ENCODE measurements at regions not wholly inside any gene's neighbourhood (a gene's known extent, or its start where the extent isn't known, plus 50 kb on each side); places are given as distances from the start of the nearest gene placed in this dataset.
"Not testable (repeated sequence)": the region's sequence is repeated elsewhere in the genome, so short reads cannot be mapped to it uniquely, and the experiment has no call there.

- no peak for DNase-seq (ENCODE audit: low read depth in 3 of 3)
Observed at GRCh38 chr7:140283472-140283871, 106.7 kb upstream of the KDM7A start.

DNA sequence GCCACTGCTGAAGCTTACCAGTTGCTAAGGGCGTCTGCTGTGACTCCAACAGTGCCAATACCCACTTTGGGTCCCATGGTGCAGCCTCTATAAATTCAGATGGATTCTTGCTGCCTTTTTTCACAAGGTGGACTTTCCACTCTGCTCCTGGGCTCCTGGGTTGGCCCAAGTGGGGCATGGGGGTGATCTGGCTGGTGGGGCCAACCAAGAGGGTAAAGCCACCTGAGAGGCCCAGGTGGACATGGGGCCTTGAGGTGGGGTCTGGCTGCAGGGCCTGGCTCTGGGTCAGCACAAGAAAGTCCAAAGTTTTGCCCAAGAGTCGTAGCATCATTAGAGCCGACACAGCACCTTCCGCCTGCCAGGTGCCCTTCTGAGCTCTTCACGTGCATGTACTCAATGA, 105.2 kb upstream of the KDM7A start:
- DNase-seq (ENCODE audit: low read depth in 3 of 3), result no peak

DNA sequence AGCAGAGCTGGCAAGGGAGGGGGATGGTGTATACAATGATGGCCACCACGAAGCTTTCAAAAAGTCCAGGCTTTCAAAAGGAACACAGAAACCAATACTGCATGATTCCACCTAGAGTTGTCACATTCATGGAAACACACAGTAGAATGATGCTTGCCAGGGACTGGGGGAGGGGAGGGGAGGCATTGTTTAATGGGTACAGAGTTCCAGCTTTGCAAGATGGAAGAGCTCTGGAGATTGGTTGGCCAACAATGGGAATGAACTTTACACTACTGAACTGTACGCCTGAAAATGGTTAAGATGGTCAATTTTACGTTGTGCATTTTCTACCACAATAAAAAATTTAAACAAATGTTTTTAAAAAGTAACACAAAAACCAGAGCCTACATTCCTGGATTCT, 104.5 kb upstream of the KDM7A start:
- DNase-seq (ENCODE audit: low read depth in 3 of 3), result no peak

GRCh38 chr7:140276001-140276400, 99.2 kb upstream of the KDM7A start:
- no peak for DNase-seq (ENCODE audit: low read depth in 3 of 3)

GRCh38 chr7:140275069-140275965, 98.5 kb upstream of the KDM7A start:
- no peak for DNase-seq (ENCODE audit: low read depth in 3 of 3)

GRCh38 chr7:140273417-140273816, 96.6 kb upstream of the KDM7A start:
- no peak for DNase-seq (ENCODE audit: low read depth in 3 of 3)

DNA sequence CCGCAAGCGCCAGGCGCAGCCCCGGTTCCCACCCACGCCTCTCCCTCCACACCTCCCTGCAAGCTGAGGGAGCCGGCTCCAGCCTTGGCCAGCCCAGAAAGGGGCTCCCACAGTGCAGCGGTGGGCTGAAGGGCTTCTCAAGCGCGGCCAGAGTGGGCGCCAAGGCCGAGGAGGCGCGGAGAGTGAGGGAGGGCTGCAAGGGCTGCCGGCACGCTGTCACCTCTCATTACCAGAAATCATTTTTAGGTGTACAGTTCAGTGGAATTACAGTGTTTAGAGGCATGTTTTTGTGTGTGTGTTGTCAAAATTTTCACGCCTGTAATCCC, 94.8 kb upstream of the KDM7A start:
- not testable (repeated sequence) for DNase-seq (ENCODE audit: low read depth in 3 of 3)

GRCh38 chr7:140269004-140269638, 92.3 kb upstream of the KDM7A start:
- no peak for DNase-seq (ENCODE audit: low read depth in 3 of 3)

DNA sequence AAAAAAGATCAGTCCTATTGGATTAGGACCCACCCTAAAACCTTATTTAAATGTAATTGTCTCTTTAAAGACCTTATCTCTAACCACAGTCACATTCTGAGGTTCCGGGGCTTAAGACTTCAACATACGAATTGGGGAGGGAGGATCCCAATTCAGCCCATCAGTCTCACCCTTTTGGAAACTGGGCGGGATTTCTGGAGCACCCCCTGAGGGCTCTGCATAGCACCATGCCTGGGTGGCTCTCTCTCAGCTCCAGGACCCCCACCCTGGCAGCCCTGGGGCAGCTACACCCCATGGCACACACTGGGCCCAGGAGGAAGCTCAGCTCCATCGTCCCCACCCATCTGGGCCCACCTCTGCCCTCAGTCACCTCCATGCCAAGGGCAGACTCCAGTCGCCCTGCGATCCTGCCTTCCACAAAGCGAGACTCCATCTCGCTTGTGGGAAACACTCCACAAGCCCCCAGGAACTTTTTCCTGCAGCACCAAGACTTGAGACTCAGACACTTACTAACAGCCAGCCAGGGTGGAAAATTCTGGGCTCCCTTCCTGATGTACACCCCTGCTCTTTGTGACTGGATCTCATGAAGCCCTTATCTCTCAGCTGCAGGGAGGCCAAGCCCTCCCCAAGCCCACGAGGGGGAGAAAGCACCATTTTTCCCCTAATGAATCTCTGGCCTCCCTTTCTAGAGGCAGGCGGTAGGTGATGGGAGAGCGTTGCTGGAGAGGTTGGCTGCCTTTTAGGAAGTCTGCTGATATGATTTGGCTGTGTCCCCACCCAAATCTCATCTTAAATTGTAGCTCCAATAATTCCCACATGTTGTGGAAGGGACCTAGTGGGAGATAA, 90.8 kb upstream of the KDM7A start:
- no peak for DNase-seq (ENCODE audit: low read depth in 3 of 3)

- DNase-seq (ENCODE audit: low read depth in 3 of 3), result no peak
Observed at GRCh38 chr7:140263277-140263676, 86.5 kb upstream of the KDM7A start.

GRCh38 chr7:140262242-140262903, 85.6 kb upstream of the KDM7A start:
- no peak for DNase-seq (ENCODE audit: low read depth in 3 of 3)

DNA sequence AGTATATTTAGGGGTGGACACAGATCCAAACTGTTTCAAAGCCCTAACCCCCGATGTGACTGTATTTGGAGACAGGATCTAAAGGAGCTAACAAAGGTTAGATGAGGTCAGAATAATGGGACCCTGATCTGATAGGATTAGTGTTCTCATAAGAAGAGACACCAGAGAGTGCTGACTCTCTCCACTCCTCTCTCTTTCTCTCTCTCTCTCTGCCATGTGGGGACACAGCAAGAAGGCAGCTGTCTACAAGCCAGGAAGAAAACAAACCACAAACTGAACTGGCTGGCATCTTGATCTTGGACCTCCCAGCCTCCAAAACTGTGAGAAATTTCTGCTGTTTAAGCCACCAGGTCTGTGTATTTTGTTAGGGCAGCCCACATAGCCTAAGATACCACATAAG, 84.7 kb upstream of the KDM7A start:
- DNase-seq (ENCODE audit: low read depth in 3 of 3), result no peak

DNA sequence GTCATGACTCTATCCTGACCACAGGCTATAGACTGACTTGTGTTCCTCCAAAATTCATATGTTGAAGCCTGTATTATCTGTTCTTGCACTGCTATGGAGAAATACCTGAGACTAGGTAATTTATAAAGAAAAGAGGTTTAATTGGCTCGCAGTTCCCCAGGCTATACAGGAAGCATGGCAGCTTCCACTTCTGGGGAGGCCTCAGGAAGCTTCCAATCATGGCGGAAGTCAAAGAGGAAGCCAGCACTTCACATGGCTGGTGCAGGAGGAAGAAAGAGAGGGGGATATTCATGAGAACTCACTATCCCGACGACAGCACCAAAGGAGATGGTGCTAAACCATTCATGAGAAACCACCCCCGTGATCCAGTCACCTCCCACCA, 84.3 kb upstream of the KDM7A start:
- no peak for DNase-seq (ENCODE audit: low read depth in 3 of 3)

DNA sequence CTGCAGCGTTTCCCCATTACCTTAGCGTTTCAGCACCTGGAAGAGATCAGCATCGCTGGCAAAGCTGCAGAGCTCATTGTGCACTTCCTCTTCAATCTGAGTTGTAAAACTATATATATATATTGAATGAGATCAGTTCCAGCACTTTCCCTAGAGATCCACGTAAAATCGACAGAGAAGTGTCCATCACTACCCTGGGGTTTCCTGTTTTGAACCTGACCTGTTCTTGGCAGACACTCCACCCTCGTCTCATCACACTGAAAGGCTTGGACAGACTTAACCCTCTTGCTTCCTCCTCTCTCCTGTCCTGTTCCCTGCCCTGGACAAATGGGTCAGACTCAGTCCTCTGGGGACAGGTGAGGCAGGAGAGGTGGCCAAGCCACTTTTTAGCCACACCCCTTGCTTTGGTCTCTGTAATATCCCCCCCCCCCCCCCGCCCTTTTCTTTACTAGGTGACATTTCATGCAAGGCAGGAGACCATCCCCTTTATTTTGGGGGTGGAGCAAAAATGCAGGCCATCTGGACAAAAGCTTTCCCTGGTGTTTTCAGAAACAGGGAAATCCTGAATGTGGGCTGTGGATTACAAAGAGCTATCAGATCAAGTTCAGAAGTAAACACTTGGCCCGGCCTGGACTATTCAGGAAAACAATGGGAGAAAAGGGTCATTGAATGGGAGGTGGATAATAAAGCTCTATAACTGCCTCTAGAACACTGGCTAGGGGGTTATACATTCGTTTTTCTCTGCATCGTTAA, 83.7 kb upstream of the KDM7A start:
- DNase-seq (ENCODE audit: low read depth in 3 of 3), result no peak

- not testable (repeated sequence) for DNase-seq (ENCODE audit: low read depth in 3 of 3)
Observed at GRCh38 chr7:140257278-140257677, 80.5 kb upstream of the KDM7A start.

GRCh38 chr7:140254976-140255375, 78.2 kb upstream of the KDM7A start:
- not testable (repeated sequence) for DNase-seq (ENCODE audit: low read depth in 3 of 3)

- DNase-seq (ENCODE audit: low read depth in 3 of 3), result no peak
Observed at GRCh38 chr7:140249036-140249806, 72.4 kb upstream of the KDM7A start.

GRCh38 chr7:140247559-140247958, 70.8 kb upstream of the KDM7A start:
- DNase-seq (ENCODE audit: low read depth in 3 of 3), result no peak

DNA sequence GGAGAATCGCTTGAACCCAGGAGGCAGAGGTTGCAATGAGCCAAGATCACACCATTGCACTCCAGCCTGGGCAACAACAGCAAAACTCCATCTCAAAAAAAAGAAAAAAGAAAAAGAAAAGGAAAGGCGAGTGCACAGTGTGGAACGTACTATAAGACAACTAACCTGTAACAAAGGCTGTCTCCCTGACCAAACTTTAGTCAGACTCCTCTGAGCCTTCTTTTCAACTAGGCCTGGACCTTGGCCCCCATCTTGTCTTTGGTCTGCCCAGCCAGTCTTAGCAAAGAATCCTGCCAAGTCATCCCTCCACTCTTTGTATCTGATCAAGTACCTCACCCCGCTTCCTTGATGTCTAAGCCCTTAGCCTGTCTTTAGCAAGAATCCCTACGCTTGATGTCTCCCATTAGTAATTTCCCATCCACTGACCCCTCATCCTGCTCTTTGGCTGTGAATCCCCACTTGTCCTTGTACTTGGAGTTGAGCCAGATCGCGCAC, 68.9 kb upstream of the KDM7A start:
- no peak for DNase-seq (ENCODE audit: low read depth in 3 of 3)

Data from stimulated activated CD4-positive, alpha-beta T cell treated with anti-CD3 and anti-CD28 coated beads, TNF-alpha, amount 100 ng/mL, for 24 hours (primary cell).